GM18870 (cell line): ENCODE measurements at regions not wholly inside any gene's neighbourhood (a gene's known extent, or its start where the extent isn't known, plus 50 kb on each side); places are given as distances from the start of the nearest gene placed in this dataset.

Source experiments
- ATAC-seq: cut with Tn5 transposase; IDR thresholded peaks from one replicate; pipeline ENCODE4 v1.9.1; 2021; ENCODE audit warnings: moderate library complexity; ENCODE audit not compliant: unreplicated experiment

DNA sequence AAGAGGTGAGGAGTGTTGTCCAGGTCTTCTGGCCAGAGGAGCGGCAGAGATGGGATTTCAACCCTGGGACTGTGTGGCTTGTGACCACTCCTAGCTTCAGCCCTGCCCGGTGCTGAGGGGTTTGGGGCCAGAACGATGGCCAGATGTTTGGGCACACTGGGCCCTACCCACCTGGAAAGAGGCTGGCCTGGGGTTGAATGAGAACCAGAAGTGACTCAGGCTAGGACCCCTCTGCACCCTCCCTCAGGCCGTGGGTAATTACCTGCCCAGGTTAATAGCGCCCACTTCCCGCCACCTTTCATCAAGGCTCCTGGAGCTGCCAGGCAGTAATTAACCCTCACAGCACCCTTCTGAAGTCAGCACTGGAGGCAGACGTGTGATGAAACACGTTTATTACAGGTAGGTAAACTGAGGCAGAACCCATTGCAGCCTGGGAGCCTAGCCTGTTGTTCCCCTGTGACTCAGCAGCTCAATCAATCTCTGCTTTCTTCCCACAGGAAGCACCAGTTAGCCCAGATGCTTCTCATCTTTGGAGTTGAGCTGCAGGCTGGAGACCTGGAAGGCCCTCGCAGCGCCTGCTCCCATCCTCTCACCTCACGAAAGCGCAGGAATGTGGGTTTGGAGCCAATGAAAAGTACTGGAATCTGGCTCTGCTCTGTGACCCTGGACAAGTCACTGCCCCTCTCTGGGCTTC is 120.8 kb downstream of the CEBPB start:
- ATAC-seq, result no peak

DNA sequence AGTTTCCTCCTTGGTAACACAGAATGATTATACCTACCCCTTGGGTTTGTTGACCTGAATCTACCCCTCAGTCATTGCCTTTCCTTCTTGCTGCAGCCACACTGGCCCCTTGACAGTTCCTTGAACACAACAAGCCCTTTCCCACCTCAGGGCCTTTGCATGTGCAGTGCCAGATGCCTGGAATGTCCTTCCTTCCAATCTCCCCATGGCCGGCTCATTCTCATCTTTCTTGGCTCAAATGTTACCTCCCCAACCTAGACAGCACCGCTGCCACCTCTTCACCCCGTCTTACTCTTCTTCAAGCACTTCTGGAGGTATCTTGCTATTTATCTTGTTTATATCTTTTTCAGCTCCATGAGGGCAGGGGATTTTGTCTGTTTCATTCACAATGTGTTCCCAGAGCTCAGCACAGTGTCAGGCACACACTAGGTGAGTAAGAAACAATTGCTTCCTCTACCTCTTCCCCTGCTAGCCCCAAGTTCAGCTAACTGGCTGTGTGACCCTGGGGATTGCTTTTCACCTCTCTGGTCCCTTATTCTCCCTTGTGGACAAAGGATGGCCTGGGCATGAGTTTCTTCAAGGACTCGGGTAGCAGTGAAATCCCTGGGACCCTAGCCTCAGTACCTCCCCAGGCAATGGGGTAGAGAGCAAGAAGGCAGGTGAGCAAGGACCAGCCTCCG is 121.5 kb downstream of the CEBPB start:
- ATAC-seq, result no peak

DNA sequence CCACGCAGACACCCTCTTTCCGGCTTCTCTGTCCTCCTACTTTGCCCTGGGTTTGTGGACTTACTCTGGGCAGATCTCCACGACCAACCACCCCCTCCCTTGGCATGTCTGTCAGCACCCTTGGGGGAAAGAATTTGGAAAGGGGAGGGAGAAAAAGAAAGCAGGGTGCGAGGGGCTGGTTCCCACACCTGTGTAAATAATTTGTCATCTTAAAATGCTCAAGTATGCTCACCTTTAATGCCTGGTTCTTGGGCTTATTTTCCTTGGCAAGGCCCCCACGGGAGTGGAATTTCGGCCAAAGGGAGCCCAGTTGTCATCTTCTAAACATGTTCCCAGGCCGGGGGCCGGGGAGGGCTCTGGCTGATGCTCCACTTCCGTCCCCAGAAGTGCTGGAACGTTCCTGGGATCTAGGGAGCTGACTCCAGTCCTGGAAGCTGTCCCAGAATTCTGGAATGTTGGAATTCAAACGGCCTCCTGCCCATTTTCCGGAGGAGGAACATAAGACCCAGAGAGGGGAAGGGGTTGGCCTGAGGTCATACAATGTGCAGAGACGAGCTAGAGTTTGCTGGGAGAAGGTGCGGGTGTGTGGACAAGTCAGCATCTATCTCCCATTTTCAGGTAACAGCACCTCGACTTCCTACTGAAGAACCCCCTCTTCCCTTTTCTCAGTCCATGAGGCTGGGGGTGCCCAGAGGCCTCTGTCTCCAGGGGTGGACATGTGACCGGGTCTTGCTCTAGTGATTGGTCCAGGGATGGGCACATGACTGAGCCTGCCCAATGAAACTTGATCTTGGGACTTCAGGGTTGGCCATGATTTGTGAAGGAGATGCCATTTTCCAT is 122.3 kb downstream of the CEBPB start:
- no peak for ATAC-seq

DNA sequence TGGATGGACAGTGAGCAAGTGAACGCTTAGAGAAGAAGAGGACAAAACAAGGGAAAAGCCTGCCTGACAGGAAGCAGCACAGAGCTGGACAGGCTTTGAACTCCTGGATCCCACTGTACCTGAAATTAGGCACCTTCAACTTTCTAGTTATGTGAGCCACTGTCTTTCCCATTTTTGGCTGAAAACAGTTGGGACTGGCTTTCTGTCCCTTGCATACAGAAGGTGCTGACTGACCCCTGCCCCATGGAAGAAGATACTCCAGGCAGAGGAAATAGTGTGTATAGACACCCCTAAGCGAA is 122.8 kb downstream of the CEBPB start:
- ATAC-seq, result no peak

GRCh38 chr20:50313827-50314677 is 123.4 kb downstream of the CEBPB start:
- ATAC-seq, result no peak

- no peak for ATAC-seq
Measured at GRCh38 chr20:50314678-50315335, 124.2 kb downstream of the CEBPB start.

DNA sequence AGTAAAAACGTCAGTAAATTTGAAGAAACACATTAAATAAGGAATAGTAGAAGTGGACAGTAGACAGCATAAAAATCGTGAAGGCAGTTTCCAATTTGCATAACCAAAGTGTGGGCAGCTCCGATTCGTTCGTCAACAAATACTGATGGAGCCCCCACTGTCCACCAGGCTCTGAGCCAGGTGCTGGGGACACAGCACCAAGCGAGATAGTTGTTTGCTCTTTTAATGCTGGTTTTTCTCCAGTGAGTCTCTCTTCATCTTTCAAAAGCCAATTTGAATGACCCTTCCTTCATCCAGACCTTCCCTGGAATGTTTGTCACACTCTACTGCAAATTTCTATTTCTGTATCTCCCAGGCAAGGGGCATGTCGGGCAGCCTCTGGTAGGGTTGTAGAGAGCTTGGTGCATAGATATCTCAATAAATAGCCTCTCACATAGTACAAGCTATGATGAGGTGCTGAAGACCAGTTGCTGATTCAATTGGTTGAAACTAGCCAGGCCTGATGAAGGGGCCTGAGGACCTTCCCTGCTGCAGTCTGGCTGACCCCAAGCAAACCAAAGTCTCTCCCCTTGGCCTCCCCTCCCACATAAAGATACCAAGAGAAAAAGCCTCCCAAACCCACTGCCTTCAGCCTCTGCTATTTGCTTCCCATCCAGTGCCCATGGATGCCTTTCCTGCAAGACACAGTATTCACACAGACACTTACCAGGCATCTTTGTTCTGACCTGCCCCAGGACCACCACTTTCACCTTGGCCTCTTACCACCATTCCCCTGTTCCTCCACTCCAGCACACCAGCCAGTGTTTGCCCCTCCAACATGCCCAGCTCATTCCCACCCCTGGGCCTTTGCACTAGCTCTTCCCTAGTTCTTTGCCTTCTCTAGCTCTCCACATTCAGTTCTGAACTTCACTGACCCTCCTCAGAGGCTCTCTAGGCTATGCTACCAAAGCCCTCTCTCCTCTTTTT is 125.2 kb downstream of the CEBPB start:
- ATAC-seq, result no peak

DNA sequence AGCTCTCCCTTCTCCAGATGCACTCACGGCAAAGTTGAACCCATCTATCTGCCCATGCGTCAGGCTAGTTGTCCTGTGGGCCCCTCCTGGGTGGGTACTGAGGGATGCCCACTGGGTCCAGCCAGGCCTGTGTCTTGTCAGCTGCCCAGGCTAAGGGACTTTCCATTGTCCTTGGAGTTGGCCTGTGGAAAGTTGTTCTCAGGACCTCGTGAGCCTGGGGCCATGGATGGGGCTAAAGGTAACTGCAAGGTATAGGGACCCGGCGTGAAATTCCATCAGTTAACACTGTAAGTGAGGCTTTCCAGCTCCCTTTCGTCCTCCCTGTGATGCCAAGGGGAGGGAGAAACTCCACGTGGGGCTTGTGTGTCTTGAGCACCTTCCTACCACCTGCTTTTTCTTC is 126.5 kb downstream of the CEBPB start:
- ATAC-seq, result no peak

- ATAC-seq, result no peak
Measured at GRCh38 chr20:50317609-50318008, 127.0 kb downstream of the CEBPB start.

- ATAC-seq, result no peak
Measured at GRCh38 chr20:50318710-50319109, 128.1 kb downstream of the CEBPB start.

- no peak for ATAC-seq
Measured at GRCh38 chr20:50320005-50320900, 129.6 kb downstream of the CEBPB start.

- ATAC-seq, result no peak
Measured at GRCh38 chr20:50320901-50321796, 130.5 kb downstream of the CEBPB start.

- no peak for ATAC-seq
Measured at GRCh38 chr20:50321797-50322480, 131.3 kb downstream of the CEBPB start.

GRCh38 chr20:50322703-50323131 is 132.1 kb downstream of the CEBPB start:
- ATAC-seq, result no peak

GRCh38 chr20:50323209-50323608 is 132.6 kb downstream of the CEBPB start:
- no peak for ATAC-seq
